H1 (cell line): ENCODE measurements at regions not wholly inside any gene's neighbourhood (a gene's known extent, or its start where the extent isn't known, plus 50 kb on each side); places are given as distances from the start of the nearest gene placed in this dataset.

Experiments
- CTCF ChIA-PET: fragments of 300-600 bp; sonication (Branson Sonifier 250); formaldehyde crosslinking; loops from one replicate; lab custom pipeline; 2021; ENCODE audit not compliant: partially characterized antibody; lab: Charles Lee
- POLR2A ChIA-PET: fragments of 300-600 bp; sonication (Branson Sonifier 250); formaldehyde crosslinking; loops from one replicate; lab custom pipeline; 2021; ENCODE audit warnings: inconsistent platforms; ENCODE audit not compliant: partially characterized antibody; lab: Charles Lee
- DNase-seq, 2 experiments: peaks; one replicate each; pipeline versions ENCODE4 v3.0.0 to v3.0.0-alpha.2; 2010 to 2022; ENCODE audit warnings: low spot score in 2 of 2, low read depth in 1 of 2, mixed read lengths in 1 of 2
- FAIRE-seq: peaks from 2 replicates; lab custom pipeline; 2011; peaks lifted over from hg19 to GRCh38; lab: Jason Lieb, UNC
- H2AFZ ChIP-seq: 2 replicates; pipeline ENCODE4 v1.8.1; 2012; ENCODE audit warnings: low read length, inconsistent platforms
- H2AK5ac ChIP-seq: 2 replicates; pipeline ENCODE4 v1.6.1; 2013; ENCODE audit warnings: low read depth, low read length
- H2BK120ac ChIP-seq: replicated peaks from 2 replicates; pipeline ENCODE3; 2013; ENCODE audit warnings: low read depth, low read length, inconsistent platforms
- H2BK12ac ChIP-seq: 2 replicates; pipeline ENCODE4 v1.6.1; 2013; ENCODE audit warnings: low read depth, low read length
- H2BK15ac ChIP-seq: 2 replicates; pipeline ENCODE4 v1.6.1; 2013; ENCODE audit warnings: low read length
- H2BK20ac ChIP-seq: 2 replicates; pipeline ENCODE4 v1.6.1; 2013; ENCODE audit warnings: low read length
- H2BK5ac ChIP-seq: 2 replicates; pipeline ENCODE4 v1.6.1; 2013; ENCODE audit warnings: low read depth, low read length
- H3K14ac ChIP-seq: 2 replicates; pipeline ENCODE4 v1.6.1; 2013; ENCODE audit warnings: inconsistent platforms; ENCODE audit not compliant: insufficient read length
- H3K18ac ChIP-seq: 2 replicates; pipeline ENCODE4 v1.6.1; 2013; ENCODE audit warnings: low read length; ENCODE audit errors: extremely low read depth
- H3K23ac ChIP-seq: 2 replicates; pipeline ENCODE4 v1.6.1; 2013; ENCODE audit warnings: inconsistent platforms; ENCODE audit not compliant: insufficient read length
- H3K23me2 ChIP-seq: 2 replicates; pipeline ENCODE4 v1.6.1; 2013; ENCODE audit warnings: low read depth, low read length
- H3K27ac ChIP-seq: 2 replicates; pipeline ENCODE4 v1.6.1; 2011; ENCODE audit warnings: low read depth, low read length, inconsistent platforms
- H3K27me3 ChIP-seq, 4 experiments: replicated peaks in 1 of 4; 1 replicate in 1 of 4; 2 replicates in 3 of 4; pipeline versions ENCODE4 v1.6.1 to v1.8.1; 2011 to 2013; ENCODE audit warnings: low read length in 3 of 4, mild to moderate bottlenecking in 3 of 4, inconsistent platforms in 2 of 4, mixed read lengths in 2 of 4, moderate library complexity in 1 of 4; ENCODE audit not compliant: control insufficient read depth in 3 of 4, insufficient read depth in 3 of 4; ENCODE audit errors: extremely low read depth in 1 of 4
- H3K36me3 ChIP-seq, 4 experiments: 2 replicates each; pipeline versions ENCODE4 v1.6.1 to v1.8.1; 2011 to 2013; ENCODE audit warnings: mild to moderate bottlenecking in 4 of 4, low read length in 3 of 4, moderate library complexity in 2 of 4, control low read depth in 1 of 4, inconsistent platforms in 1 of 4; ENCODE audit not compliant: insufficient read depth in 4 of 4, control insufficient read depth in 2 of 4
- H3K4ac ChIP-seq: replicated peaks from 2 replicates; pipeline ENCODE3; 2013; ENCODE audit warnings: low read length, low read depth, mixed read lengths, inconsistent platforms; ENCODE audit not compliant: insufficient read length
- H3K4me1 ChIP-seq, 4 experiments: replicated peaks in 1 of 4; 1 replicate in 1 of 4; 2 replicates in 3 of 4; pipeline versions ENCODE4 v1.6.1 to v1.8.1; 2011 to 2013; ENCODE audit warnings: low read length in 3 of 4, inconsistent platforms in 2 of 4, mixed read lengths in 1 of 4; ENCODE audit not compliant: insufficient read depth in 4 of 4, control insufficient read depth in 3 of 4
- H3K4me2 ChIP-seq, 2 experiments: 2 replicates each; pipeline versions ENCODE4 v1.6.1 to v1.8.1; 2011 to 2013; ENCODE audit warnings: low read depth in 2 of 2, low read length in 2 of 2, control low read depth in 1 of 2, inconsistent platforms in 1 of 2, mild to moderate bottlenecking in 1 of 2; ENCODE audit not compliant: insufficient read depth in 1 of 2
- H3K4me3 ChIP-seq, 4 experiments: fragments of 200-600, 300-600 bp in 1 of 4; sonication (generic), shearing (Covaris generic), sonication (Bioruptor Twin) in 1 of 4; 2 replicates each; pipeline versions ENCODE4 v1.5.1 to v1.8.1; 2011 to 2016; ENCODE audit warnings: low read length in 4 of 4, low read depth in 3 of 4, control low read depth in 2 of 4, inconsistent platforms in 2 of 4, mild to moderate bottlenecking in 2 of 4, mixed read lengths in 1 of 4, moderate library complexity in 1 of 4; ENCODE audit not compliant: insufficient read depth in 2 of 4; ENCODE audit errors: extremely low read depth in 1 of 4
- H3K56ac ChIP-seq: replicated peaks from 2 replicates; pipeline ENCODE3; 2013; ENCODE audit warnings: low read depth, mild to moderate bottlenecking, mixed read lengths, low read length, inconsistent platforms; ENCODE audit not compliant: insufficient read length
- H3K79me1 ChIP-seq: 2 replicates; pipeline ENCODE4 v1.6.1; 2013; ENCODE audit warnings: low read depth, low read length, control low read depth
- H3K79me2 ChIP-seq, 2 experiments: 2 replicates each; pipeline versions ENCODE4 v1.6.1 to v1.8.1; 2012 to 2013; ENCODE audit warnings: low read length in 2 of 2, mild to moderate bottlenecking in 2 of 2, inconsistent platforms in 1 of 2; ENCODE audit not compliant: insufficient read depth in 2 of 2, control insufficient read depth in 1 of 2
- H3K9ac ChIP-seq, 4 experiments: replicated peaks in 1 of 4; 1 replicate in 1 of 4; 2 replicates in 3 of 4; pipeline versions ENCODE4 v1.6.1 to v1.8.1; 2011 to 2013; ENCODE audit warnings: low read depth in 3 of 4, low read length in 3 of 4, control low read depth in 2 of 4, mild to moderate bottlenecking in 2 of 4, moderate library complexity in 2 of 4, inconsistent platforms in 1 of 4; ENCODE audit errors: extremely low read depth in 1 of 4
- H3K9me3 ChIP-seq, 2 experiments: 2 replicates each; pipeline versions ENCODE4 v1.6.1 to v1.8.1; 2012 to 2013; ENCODE audit warnings: mild to moderate bottlenecking in 2 of 2, moderate library complexity in 2 of 2, control low read depth in 1 of 2, inconsistent platforms in 1 of 2, low read depth in 1 of 2, low read length in 1 of 2, mixed read lengths in 1 of 2; ENCODE audit not compliant: insufficient read depth in 2 of 2
- H4K20me1 ChIP-seq, 2 experiments: replicated peaks in 1 of 2; 2 replicates each; pipeline versions ENCODE3 to v1.8.1; 2011 to 2013; ENCODE audit warnings: inconsistent platforms in 2 of 2, low read length in 2 of 2, mild to moderate bottlenecking in 1 of 2; ENCODE audit not compliant: insufficient read depth in 2 of 2, control insufficient read depth in 1 of 2
- H4K5ac ChIP-seq: 2 replicates; pipeline ENCODE4 v1.6.1; 2013; ENCODE audit warnings: low read length, low read depth, mixed read lengths, inconsistent platforms; ENCODE audit not compliant: insufficient read length
- H4K8ac ChIP-seq: 2 replicates; pipeline ENCODE4 v1.8.0; 2013; ENCODE audit warnings: mild to moderate bottlenecking, moderate library complexity, low read length, inconsistent platforms; ENCODE audit not compliant: insufficient read depth; ENCODE audit errors: extremely low read depth
- H4K91ac ChIP-seq: replicated peaks from 2 replicates; pipeline ENCODE3; 2013; ENCODE audit warnings: low read length, mixed read lengths, inconsistent platforms; ENCODE audit not compliant: insufficient read length
- MAX ChIP-seq: IDR thresholded peaks from 2 replicates; pipeline ENCODE4 v1.6.1; 2012; ENCODE audit warnings: inconsistent platforms
- WGBS, 2 experiments: shearing (Covaris generic) in 1 of 2; methylation state at CpG; one replicate each; pipeline versions ENCODE4 v1.1.6 to v1.1.7; 2013 to 2015; ENCODE audit warnings: low lambda C conversion rate in 2 of 2, mixed read lengths in 2 of 2, inconsistent platforms in 1 of 2, low coverage in 1 of 2, missing lambda C conversion rate in 1 of 2; ENCODE audit not compliant: insufficient replicate concordance in 2 of 2, insufficient coverage in 1 of 2, insufficient read length in 1 of 2; ENCODE audit errors: extremely low coverage in 1 of 2, missing lambda C conversion rate in 1 of 2; 5-methylcytosine and 5-hydroxymethylcytosine counted together

- no peak overlapping the region for H2BK15ac ChIP-seq
- TF ChIP-seq MAX, result no peak
- POLR2A ChIA-PET, result no interaction called here
These were observed 85.5 kb downstream of the ANXA1 start for GRCh38 chr9:73237140-73237539.

More at GRCh38 chr9:73237140-73237539, 85.5 kb downstream of the ANXA1 start:
- H3K9me3 ChIP-seq, result no peaks in the 10 kb centered on the region
- no peak overlapping the region for H3K56ac ChIP-seq
- H2AK5ac ChIP-seq, result no peak overlapping the region
- H4K91ac ChIP-seq, result no peak overlapping the region
- no peak overlapping the region for H3K14ac ChIP-seq
- no peak overlapping the region for H3K23ac ChIP-seq
- DNase-seq (no peak), FAIRE-seq (no peak)
- no peaks in the 10 kb centered on the region for H3K23me2 ChIP-seq
- no peak overlapping the region for H4K5ac ChIP-seq
- no peak overlapping the region for H3K27ac ChIP-seq
- no peaks in the 10 kb centered on the region for H4K20me1 ChIP-seq
- no peaks in the 10 kb centered on the region for H3K27me3 ChIP-seq
- no peak overlapping the region for H2BK5ac ChIP-seq
- peaks cover 0 to 2% (median under 1%) of the 10 kb centered on the region in 4 experiments; a peak in 2 of 7 replicates for H3K4me1 ChIP-seq
- no peak overlapping the region for H2BK12ac ChIP-seq
- no peak overlapping the region for H3K18ac ChIP-seq
- no peak overlapping the region for H3K4me3 ChIP-seq
- H3K9ac ChIP-seq, result no peak overlapping the region
- CTCF ChIA-PET, result no interaction called here
- H2BK20ac ChIP-seq, result no peak overlapping the region
- H3K36me3 ChIP-seq, result no peaks in the 10 kb centered on the region
- no peak overlapping the region for H3K4ac ChIP-seq
- H3K79me1 ChIP-seq, result no peaks in the 10 kb centered on the region
- no peaks in the 10 kb centered on the region for H3K79me2 ChIP-seq
- 95% methylated on average over 1 of the region's 1 CpG; no CpG with 5 or more reads in 1 of the 2 experiments for WGBS, 2 experiments
- H2BK120ac ChIP-seq, result no peak overlapping the region
- H4K8ac ChIP-seq, result no peak overlapping the region
- no peak overlapping the region for H3K4me2 ChIP-seq
- H2AFZ ChIP-seq, result no peak overlapping the region
